GM12878 (cell line): ENCODE measurements at regions not wholly inside any gene's neighbourhood (a gene's known extent, or its start where the extent isn't known, plus 50 kb on each side); places are given as distances from the start of the nearest gene placed in this dataset.

Experiments
- ATAC-seq: fragments of 200-7000 bp; cut with Tn5 transposase; 3 replicates; pipeline ENCODE4 v1.9.1; 2020; ENCODE audit warnings: mild to moderate bottlenecking, moderate library complexity
- BruUV-seq: library from RNA; stranded (reverse); fragments of 400-500 nt; replicated peaks from 2 replicates; lab custom pipeline; 2021; lab: Mats Ljungman, UMichigan
- CTCF ChIA-PET: fragments of 300-600 bp; sonication (Branson Sonifier 250); formaldehyde crosslinking; extraction: SDS; loops from one replicate; lab custom pipeline; 2021; ENCODE audit warnings: inconsistent platforms; lab: Yijun Ruan, JAX
- POLR2A ChIA-PET: fragments of 350-600 bp; formaldehyde crosslinking; extraction: SDS; loops from one replicate; lab custom pipeline; 2021; ENCODE audit warnings: inconsistent platforms; lab: Charles Lee
- RAD21 ChIA-PET: fragments of 300-600 bp; sonication (Branson Sonifier 250); formaldehyde crosslinking; loops from one replicate; lab custom pipeline; 2023; ENCODE audit warnings: antibody characterized with exemption; ENCODE audit not compliant: unreplicated experiment; lab: Charles Lee
- SMC1A ChIA-PET: fragments of 300-600 bp; sonication (Branson Sonifier 250); formaldehyde crosslinking; loops from one replicate; lab custom pipeline; 2023; ENCODE audit not compliant: unreplicated experiment, uncharacterized antibody; lab: Charles Lee
- DNase-seq: peaks from one replicate; pipeline ENCODE4 v3.0.0-alpha.2; 2011; ENCODE audit warnings: low read depth, low spot score
- FAIRE-seq: peaks from 3 replicates; lab custom pipeline; 2011; peaks lifted over from hg19 to GRCh38; lab: Jason Lieb, UNC
- H2AFZ ChIP-seq: 2 replicates; pipeline ENCODE4 v1.6.0; 2011; ENCODE audit warnings: low read depth, low read length, control low read depth; ENCODE audit not compliant: control insufficient read depth
- H3K27ac ChIP-seq: 2 replicates; pipeline ENCODE4 v1.5.1; 2011; ENCODE audit warnings: control low read depth; ENCODE audit not compliant: control insufficient read depth, insufficient read depth
- H3K27me3 ChIP-seq, 2 experiments: replicated peaks in 1 of 2; 2 replicates each; pipeline versions ENCODE4 v1.6.0 to v1.6.1; 2011; ENCODE audit warnings: low read length in 1 of 2; ENCODE audit not compliant: control insufficient read depth in 2 of 2, insufficient read depth in 2 of 2
- H3K36me3 ChIP-seq, 2 experiments: 2 replicates each; pipeline ENCODE4 v1.5.1; 2011; ENCODE audit warnings: low read length in 1 of 2; ENCODE audit not compliant: control insufficient read depth in 2 of 2, insufficient read depth in 2 of 2
- H3K4me1 ChIP-seq: 2 replicates; pipeline ENCODE4 v1.6.1; 2011; ENCODE audit warnings: mild to moderate bottlenecking, low read length, moderate library complexity, mixed read lengths; ENCODE audit not compliant: control insufficient read depth, insufficient read depth
- H3K4me2 ChIP-seq: 2 replicates; pipeline ENCODE4 v1.6.0; 2011; ENCODE audit warnings: control low read depth; ENCODE audit not compliant: control insufficient read depth, insufficient read depth
- H3K4me3 ChIP-seq: fragments of 200-600 bp; sonication (generic); 2 replicates; pipeline ENCODE4 v1.5.1; 2016
- H3K79me2 ChIP-seq: 2 replicates; pipeline ENCODE4 v1.6.0; 2011; ENCODE audit warnings: low read length; ENCODE audit not compliant: control insufficient read depth, insufficient read depth
- H3K9ac ChIP-seq: 2 replicates; pipeline ENCODE4 v1.8.0; 2011; ENCODE audit warnings: low read length, control low read depth, mixed read lengths; ENCODE audit not compliant: control insufficient read depth, insufficient read depth
- H3K9me3 ChIP-seq: replicated peaks from 3 replicates; pipeline ENCODE4 v1.5.1; 2011; ENCODE audit warnings: mild to moderate bottlenecking, low read length; ENCODE audit not compliant: control insufficient read depth, insufficient read depth
- H4K20me1 ChIP-seq: 2 replicates; pipeline ENCODE4 v1.6.0; 2011; ENCODE audit not compliant: control insufficient read depth, insufficient read depth
- BCL3 ChIP-seq: IDR thresholded peaks from 2 replicates; pipeline ENCODE4 v1.6.1; 2011; ENCODE audit warnings: borderline replicate concordance, low read depth, mild to moderate bottlenecking, moderate library complexity, low read length; ENCODE audit not compliant: insufficient read depth, poor library complexity, severe bottlenecking
- BRCA1 ChIP-seq: IDR thresholded peaks from 2 replicates; pipeline ENCODE4 v1.6.1; 2011; ENCODE audit warnings: low read depth, low read length, improper control_type of control experiment
- CBFB ChIP-seq: IDR thresholded peaks from 2 replicates; pipeline ENCODE4 v1.6.1; 2016; ENCODE audit warnings: antibody characterized with exemption, low read depth
- CBX5 ChIP-seq: sonication (generic); IDR thresholded peaks from 2 replicates; pipeline ENCODE4 v1.6.1; 2016; ENCODE audit warnings: low read depth, moderate library complexity, mild to moderate bottlenecking, inconsistent platforms
- PML ChIP-seq: IDR thresholded peaks from 2 replicates; pipeline ENCODE4 v1.6.1; 2012; ENCODE audit warnings: low read length, inconsistent platforms
- TCF12 ChIP-seq: IDR thresholded peaks from 2 replicates; pipeline ENCODE4 v1.6.1; 2011; ENCODE audit warnings: low read depth, mild to moderate bottlenecking, low read length
- ZNF207 ChIP-seq: fragments of 450-650 bp; IDR thresholded peaks from 2 replicates; pipeline ENCODE4 v1.6.1; 2014; ENCODE audit warnings: antibody characterized with exemption, mild to moderate bottlenecking, borderline replicate concordance
- WGBS: methylation state at CpG from one replicate; pipeline ENCODE4 v1.1.6; 2016; ENCODE audit warnings: low lambda C conversion rate; ENCODE audit not compliant: insufficient replicate concordance, insufficient coverage; ENCODE audit errors: missing lambda C conversion rate; 5-methylcytosine and 5-hydroxymethylcytosine counted together
- in situ Hi-C: fragments of 300-500 bp; cut with MboI; formaldehyde crosslinking; loops from 9 replicates; pipeline ENCODE4 v1.14.3; 2018; ENCODE audit warnings: mixed read lengths
- intact Hi-C: fragments of 100-400 bp; cut with micrococcal nuclease; formaldehyde crosslinking; loops from one replicate; pipeline ENCODE4 v1.14.2; 2022; ENCODE audit not compliant: unreplicated experiment
- TF ChIP-seq, protein P1 (sequence below): IDR thresholded peaks from 2 replicates; pipeline ENCODE4 v1.6.1; 2012; ENCODE audit warnings: low read length, inconsistent platforms
- TF ChIP-seq, protein P2 (sequence below): IDR thresholded peaks from 2 replicates; pipeline ENCODE4 v1.6.1; 2012; ENCODE audit warnings: mild to moderate bottlenecking, low read depth, low read length

GRCh38 chr9:129550199-129550839 is 70.6 kb downstream of the C9orf50 start:
- no peak for TF ChIP-seq CBX5
- SMC1A ChIA-PET = interaction anchor here (0.6 kb wide), 1 partner anchor 279 kb away, joined by 3 read pairs; no protein-coding TSS in a partner anchor
- CTCF ChIA-PET = no interaction called here
- H3K4me2 ChIP-seq = no peak overlapping the region
- 29% methylated on average over 28 of the region's 51 CpGs for WGBS
- no peaks in the 10 kb centered on the region for H3K9me3 ChIP-seq
- no peak; the same call in 2 of the 3 replicates for ATAC-seq
- H3K4me3 ChIP-seq = no peak overlapping the region
- no peak overlapping the region for H3K27ac ChIP-seq
- no peaks in the 10 kb centered on the region for H3K36me3 ChIP-seq
- DNase-seq = no peak
- no peaks in the 10 kb centered on the region for H3K4me1 ChIP-seq
- RAD21 ChIA-PET = no interaction called here
- no peak overlapping the region for H2AFZ ChIP-seq
- H3K79me2 ChIP-seq = no peaks in the 10 kb centered on the region
- BruUV-seq = no TSS peak
- H3K27me3 ChIP-seq = peaks cover 5 to 8% of the 10 kb centered on the region in 2 experiments; a peak in 3 of 4 replicates
- in situ Hi-C loops (no loop called here), intact Hi-C loops (no loop called here)
- no peak for FAIRE-seq
- POLR2A ChIA-PET = no interaction called here
- no peak overlapping the region for H3K9ac ChIP-seq
- H4K20me1 ChIP-seq = no peaks in the 10 kb centered on the region; the same call in 1 of the 2 replicates

GRCh38 chr9:129549684-129550083 is 71.2 kb downstream of the C9orf50 start:
- no peaks in the 10 kb centered on the region for H3K79me2 ChIP-seq
- TF ChIP-seq, protein P1, sequence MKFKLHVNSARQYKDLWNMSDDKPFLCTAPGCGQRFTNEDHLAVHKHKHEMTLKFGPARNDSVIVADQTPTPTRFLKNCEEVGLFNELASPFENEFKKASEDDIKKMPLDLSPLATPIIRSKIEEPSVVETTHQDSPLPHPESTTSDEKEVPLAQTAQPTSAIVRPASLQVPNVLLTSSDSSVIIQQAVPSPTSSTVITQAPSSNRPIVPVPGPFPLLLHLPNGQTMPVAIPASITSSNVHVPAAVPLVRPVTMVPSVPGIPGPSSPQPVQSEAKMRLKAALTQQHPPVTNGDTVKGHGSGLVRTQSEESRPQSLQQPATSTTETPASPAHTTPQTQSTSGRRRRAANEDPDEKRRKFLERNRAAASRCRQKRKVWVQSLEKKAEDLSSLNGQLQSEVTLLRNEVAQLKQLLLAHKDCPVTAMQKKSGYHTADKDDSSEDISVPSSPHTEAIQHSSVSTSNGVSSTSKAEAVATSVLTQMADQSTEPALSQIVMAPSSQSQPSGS = no peak
- TF ChIP-seq PML (no peak), BCL3 (no peak), TCF12 (no peak), CBFB (no peak), BRCA1 (no peak), ZNF207 (no peak)
- TF ChIP-seq, protein P2, sequence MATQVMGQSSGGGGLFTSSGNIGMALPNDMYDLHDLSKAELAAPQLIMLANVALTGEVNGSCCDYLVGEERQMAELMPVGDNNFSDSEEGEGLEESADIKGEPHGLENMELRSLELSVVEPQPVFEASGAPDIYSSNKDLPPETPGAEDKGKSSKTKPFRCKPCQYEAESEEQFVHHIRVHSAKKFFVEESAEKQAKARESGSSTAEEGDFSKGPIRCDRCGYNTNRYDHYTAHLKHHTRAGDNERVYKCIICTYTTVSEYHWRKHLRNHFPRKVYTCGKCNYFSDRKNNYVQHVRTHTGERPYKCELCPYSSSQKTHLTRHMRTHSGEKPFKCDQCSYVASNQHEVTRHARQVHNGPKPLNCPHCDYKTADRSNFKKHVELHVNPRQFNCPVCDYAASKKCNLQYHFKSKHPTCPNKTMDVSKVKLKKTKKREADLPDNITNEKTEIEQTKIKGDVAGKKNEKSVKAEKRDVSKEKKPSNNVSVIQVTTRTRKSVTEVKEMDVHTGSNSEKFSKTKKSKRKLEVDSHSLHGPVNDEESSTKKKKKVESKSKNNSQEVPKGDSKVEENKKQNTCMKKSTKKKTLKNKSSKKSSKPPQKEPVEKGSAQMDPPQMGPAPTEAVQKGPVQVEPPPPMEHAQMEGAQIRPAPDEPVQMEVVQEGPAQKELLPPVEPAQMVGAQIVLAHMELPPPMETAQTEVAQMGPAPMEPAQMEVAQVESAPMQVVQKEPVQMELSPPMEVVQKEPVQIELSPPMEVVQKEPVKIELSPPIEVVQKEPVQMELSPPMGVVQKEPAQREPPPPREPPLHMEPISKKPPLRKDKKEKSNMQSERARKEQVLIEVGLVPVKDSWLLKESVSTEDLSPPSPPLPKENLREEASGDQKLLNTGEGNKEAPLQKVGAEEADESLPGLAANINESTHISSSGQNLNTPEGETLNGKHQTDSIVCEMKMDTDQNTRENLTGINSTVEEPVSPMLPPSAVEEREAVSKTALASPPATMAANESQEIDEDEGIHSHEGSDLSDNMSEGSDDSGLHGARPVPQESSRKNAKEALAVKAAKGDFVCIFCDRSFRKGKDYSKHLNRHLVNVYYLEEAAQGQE = no peak
- H3K4me3 ChIP-seq = no peak overlapping the region
- WGBS = 24% methylated on average over 29 of the region's 30 CpGs
- no peak overlapping the region for H3K27ac ChIP-seq
- in situ Hi-C loops (no loop called here), intact Hi-C loops (no loop called here)
- no peak overlapping the region for H3K4me2 ChIP-seq
- RAD21 ChIA-PET = interaction anchor here (1.2 kb wide), 1 partner anchor 89 kb away, joined by 6 read pairs; no protein-coding TSS in a partner anchor
- POLR2A ChIA-PET = no interaction called here
- DNase-seq (no peak), FAIRE-seq (no peak), ATAC-seq (no peak)
- H3K4me1 ChIP-seq = no peaks in the 10 kb centered on the region
- no TSS peak for BruUV-seq
- no peak overlapping the region for H3K9ac ChIP-seq
- no peaks in the 10 kb centered on the region; the same call in 1 of the 2 replicates for H4K20me1 ChIP-seq
- H3K36me3 ChIP-seq = no peaks in the 10 kb centered on the region
- H2AFZ ChIP-seq = no peak overlapping the region
- H3K27me3 ChIP-seq = peaks cover 4 to 8% of the 10 kb centered on the region in 2 experiments; a peak in 3 of 4 replicates
- SMC1A ChIA-PET = no interaction called here
- no peaks in the 10 kb centered on the region for H3K9me3 ChIP-seq
- CTCF ChIA-PET = no interaction called here
